ENCODE measurements at regions not wholly inside any gene's neighbourhood (a gene's known extent, or its start where the extent isn't known, plus 50 kb on each side); places are given as distances from the start of the nearest gene placed in this dataset.

DNA sequence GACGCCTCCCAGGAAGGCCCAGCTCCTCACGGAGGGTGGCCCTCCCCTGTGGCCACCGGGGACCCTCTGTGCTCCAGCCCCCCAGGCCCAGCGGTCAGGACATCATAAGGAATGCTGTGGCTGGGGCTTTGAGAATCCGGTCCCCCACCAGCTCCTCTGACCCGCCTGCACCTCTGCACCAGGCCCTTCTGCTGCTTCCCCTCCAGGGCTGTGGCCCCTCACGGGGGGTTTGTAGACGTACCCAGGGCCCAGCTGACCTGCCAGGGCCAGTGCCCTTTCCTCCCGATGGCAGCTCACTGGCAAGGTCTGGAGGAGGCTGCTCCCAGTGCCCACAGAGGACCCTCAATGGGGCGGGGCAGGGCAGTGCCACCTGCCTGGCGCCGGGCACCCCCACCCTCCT lies 103.9 kb upstream of the TTC34 start:
- TF ChIP-seq, protein P1, sequence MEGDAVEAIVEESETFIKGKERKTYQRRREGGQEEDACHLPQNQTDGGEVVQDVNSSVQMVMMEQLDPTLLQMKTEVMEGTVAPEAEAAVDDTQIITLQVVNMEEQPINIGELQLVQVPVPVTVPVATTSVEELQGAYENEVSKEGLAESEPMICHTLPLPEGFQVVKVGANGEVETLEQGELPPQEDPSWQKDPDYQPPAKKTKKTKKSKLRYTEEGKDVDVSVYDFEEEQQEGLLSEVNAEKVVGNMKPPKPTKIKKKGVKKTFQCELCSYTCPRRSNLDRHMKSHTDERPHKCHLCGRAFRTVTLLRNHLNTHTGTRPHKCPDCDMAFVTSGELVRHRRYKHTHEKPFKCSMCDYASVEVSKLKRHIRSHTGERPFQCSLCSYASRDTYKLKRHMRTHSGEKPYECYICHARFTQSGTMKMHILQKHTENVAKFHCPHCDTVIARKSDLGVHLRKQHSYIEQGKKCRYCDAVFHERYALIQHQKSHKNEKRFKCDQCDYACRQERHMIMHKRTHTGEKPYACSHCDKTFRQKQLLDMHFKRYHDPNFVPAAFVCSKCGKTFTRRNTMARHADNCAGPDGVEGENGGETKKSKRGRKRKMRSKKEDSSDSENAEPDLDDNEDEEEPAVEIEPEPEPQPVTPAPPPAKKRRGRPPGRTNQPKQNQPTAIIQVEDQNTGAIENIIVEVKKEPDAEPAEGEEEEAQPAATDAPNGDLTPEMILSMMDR (conservative IDR thresholded peaks at IDR 0.05) = no peak
- Mint-ChIP-seq H3K4me3 (no peak overlapping the region), H3K27ac (ENCODE audit: unreplicated experiment) (no peak overlapping the region), H3K36me3 (ENCODE audit: low read depth) (peaks cover 8% of the 10 kb centered on the region), H3K4me1 (no peaks in the 10 kb centered on the region), H3K27me3 (ENCODE audit: low read depth) (no peaks in the 10 kb centered on the region), H3K9me3 (peaks cover 3% of the 10 kb centered on the region)
- DNase-seq (ENCODE audit: low read depth, low spot score) = no peak

DNA sequence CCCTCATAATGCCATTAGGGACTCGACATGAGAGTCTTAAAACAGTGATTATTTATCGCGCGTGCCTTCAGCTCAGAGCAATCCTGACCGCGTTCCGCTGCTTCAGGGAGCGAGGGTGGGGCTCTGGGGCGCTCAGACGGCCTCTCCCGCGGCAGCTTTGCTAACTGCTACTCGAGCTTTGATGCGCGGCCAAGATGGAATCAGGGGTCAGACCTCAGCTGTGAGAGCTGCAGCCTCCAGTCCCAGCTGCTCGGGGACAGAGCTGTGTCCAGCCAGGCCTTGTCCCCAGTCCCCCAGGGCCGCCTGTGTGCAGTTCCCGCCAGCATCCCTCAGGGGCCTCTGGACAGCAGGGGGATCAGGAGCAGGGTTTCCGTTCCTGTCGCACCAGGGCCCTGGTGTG lies 104.6 kb upstream of the TTC34 start:
- Mint-ChIP-seq H3K27ac (ENCODE audit: unreplicated experiment) (no peak overlapping the region), H3K9me3 (peaks cover 3% of the 10 kb centered on the region), H3K4me1 (no peaks in the 10 kb centered on the region), H3K36me3 (ENCODE audit: low read depth) (peaks cover 8% of the 10 kb centered on the region), H3K4me3 (no peak overlapping the region), H3K27me3 (ENCODE audit: low read depth) (no peaks in the 10 kb centered on the region)
- DNase-seq (ENCODE audit: low read depth, low spot score) = no peak
- TF ChIP-seq, protein P1 (conservative IDR thresholded peaks at IDR 0.05) = no peak

DNA sequence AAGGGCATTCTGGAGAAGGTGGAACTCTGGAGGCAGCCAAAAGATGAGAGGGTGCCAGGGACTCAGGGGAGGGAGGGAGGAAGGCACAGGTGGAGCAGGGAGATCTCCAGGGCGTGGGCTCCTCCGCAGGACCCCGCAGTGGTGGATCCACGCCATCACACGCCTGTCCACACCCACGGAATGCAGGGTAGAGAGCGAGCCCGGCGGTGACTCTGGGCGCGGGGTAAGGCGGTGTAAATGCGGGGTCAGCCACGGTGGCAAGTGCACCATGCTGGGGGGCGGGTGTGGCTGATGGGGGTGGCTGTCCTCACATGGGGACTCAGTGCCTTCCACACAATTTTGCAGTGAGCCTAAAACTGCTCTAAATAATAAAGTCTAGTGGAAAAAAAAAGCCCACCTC lies 105.1 kb upstream of the TTC34 start:
- DNase-seq (ENCODE audit: low read depth, low spot score) = no peak
- Mint-ChIP-seq H3K9me3 (peaks cover 3% of the 10 kb centered on the region), H3K27me3 (ENCODE audit: low read depth) (no peaks in the 10 kb centered on the region), H3K36me3 (ENCODE audit: low read depth) (peaks cover 8% of the 10 kb centered on the region), H3K4me1 (no peaks in the 10 kb centered on the region), H3K27ac (ENCODE audit: unreplicated experiment) (no peak overlapping the region), H3K4me3 (no peak overlapping the region)
- TF ChIP-seq, protein P1 (conservative IDR thresholded peaks at IDR 0.05) = no peak

DNA sequence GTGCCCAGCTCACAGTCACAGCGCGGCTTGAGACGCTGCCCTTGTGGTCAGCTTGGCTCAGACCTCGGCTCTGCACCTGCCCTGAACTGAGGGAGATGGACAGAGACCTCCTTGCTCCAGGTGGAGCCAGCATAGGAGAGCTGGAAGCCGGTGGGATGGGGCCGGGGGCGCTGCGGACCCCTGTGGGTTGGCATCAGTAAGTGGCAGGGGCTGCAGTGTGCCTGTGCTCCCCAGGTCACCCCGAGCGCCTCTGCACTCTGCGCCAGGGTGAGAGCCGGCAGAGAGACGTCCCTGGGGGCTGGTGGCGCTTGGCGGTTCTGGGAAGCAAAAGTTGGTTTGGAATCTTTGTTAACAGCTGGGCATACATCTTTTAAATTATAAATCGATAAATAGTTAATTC lies 105.6 kb upstream of the TTC34 start:
- TF ChIP-seq, protein P1 (conservative IDR thresholded peaks at IDR 0.05) = no peak
- peaks cover 3% of the 10 kb centered on the region for H3K9me3 Mint-ChIP-seq

DNA sequence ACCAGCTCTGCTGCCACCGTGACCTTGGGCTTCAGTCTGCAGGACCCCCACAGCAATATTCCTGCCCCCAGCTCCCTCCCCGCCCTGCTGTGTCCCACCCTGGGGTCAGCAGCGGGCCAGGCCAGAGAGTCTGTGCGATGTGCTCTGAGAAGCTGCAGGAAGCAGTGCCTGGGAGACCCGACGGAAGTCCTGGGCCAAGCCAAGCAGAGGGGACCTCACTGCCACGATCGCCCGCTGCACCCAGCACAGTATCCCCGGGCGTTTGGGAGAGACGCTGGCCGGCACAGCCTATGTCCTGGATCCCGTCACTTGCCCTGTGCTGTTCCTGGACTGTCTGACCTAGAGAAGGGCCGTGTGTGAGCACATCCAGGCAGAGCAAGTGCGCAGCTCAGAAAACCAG lies 106.6 kb upstream of the TTC34 start:
- Mint-ChIP-seq H3K27me3 (ENCODE audit: low read depth) (no peaks in the 10 kb centered on the region), H3K4me3 (no peak overlapping the region)

More for the DNA sequence above, 105.6 kb upstream of the TTC34 start:
- Mint-ChIP-seq H3K4me1 (no peaks in the 10 kb centered on the region), H3K27me3 (ENCODE audit: low read depth) (no peaks in the 10 kb centered on the region), H3K4me3 (no peak overlapping the region), H3K27ac (ENCODE audit: unreplicated experiment) (no peak overlapping the region), H3K36me3 (ENCODE audit: low read depth) (peaks cover 8% of the 10 kb centered on the region)
- no peak for DNase-seq (ENCODE audit: low read depth, low spot score)

More for the DNA sequence above, 106.6 kb upstream of the TTC34 start:
- no peak overlapping the region for H3K27ac Mint-ChIP-seq (ENCODE audit: unreplicated experiment)
- TF ChIP-seq, protein P1 (conservative IDR thresholded peaks at IDR 0.05) = no peak
- H3K4me1 Mint-ChIP-seq = no peaks in the 10 kb centered on the region
- DNase-seq (ENCODE audit: low read depth, low spot score) = no peak
- H3K9me3 Mint-ChIP-seq = peaks cover 3% of the 10 kb centered on the region
- peaks cover 6% of the 10 kb centered on the region for H3K36me3 Mint-ChIP-seq (ENCODE audit: low read depth)
